Smooth muscle cell of the brain vasculature (primary cell): ENCODE measurements at regions not wholly inside any gene's neighbourhood (a gene's known extent, or its start where the extent isn't known, plus 50 kb on each side); places are given as distances from the start of the nearest gene placed in this dataset.

Source experiments
- DNase-seq: peaks from one replicate; pipeline ENCODE4 v3.0.0-alpha.2; 2012; ENCODE audit warnings: low read depth, low spot score

GRCh38 chr3:30550246-30550645 lies 56.2 kb upstream of the TGFBR2 start:
- DNase-seq, result no peak

DNA sequence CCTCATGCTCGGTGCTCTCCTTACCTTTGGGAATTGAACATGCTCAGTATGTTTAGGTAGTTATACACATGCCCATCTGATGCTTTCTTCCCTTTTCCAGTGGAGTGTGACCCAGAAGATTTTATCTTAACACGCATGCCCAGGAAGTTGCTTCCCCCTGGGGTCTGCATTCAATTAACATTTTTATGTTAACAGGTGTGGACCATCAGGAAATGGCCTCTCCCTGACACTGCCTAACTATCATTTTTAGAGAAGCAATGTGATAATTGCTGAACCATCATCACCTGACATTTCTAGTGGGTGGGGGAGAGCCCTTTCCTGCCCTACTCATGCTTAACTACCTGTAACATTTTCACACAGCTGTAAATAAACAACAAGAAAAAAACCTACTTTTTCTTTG lies 55.1 kb upstream of the TGFBR2 start:
- no peak for DNase-seq

GRCh38 chr3:30551927-30552326 lies 54.5 kb upstream of the TGFBR2 start:
- no peak for DNase-seq

- DNase-seq, result no peak
Measured at GRCh38 chr3:30553641-30554316, 52.6 kb upstream of the TGFBR2 start.

DNA sequence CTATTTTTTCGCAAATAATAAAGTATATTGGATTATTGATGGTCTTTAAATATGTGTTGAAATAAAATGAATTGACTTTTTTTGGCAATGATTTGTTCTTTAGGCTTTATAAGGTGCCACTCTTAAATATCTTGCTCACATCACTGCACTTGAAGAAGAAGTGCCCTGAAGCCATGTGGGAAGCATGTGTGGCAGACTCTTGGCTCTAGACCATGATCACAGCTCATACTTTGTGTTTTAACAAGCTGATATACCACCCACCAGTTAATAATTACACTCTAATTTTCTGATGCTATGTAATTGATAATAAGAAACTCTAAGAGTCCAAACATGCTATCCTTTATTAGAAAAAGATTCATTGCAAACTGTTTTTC lies 52.1 kb upstream of the TGFBR2 start:
- DNase-seq, result no peak

DNA sequence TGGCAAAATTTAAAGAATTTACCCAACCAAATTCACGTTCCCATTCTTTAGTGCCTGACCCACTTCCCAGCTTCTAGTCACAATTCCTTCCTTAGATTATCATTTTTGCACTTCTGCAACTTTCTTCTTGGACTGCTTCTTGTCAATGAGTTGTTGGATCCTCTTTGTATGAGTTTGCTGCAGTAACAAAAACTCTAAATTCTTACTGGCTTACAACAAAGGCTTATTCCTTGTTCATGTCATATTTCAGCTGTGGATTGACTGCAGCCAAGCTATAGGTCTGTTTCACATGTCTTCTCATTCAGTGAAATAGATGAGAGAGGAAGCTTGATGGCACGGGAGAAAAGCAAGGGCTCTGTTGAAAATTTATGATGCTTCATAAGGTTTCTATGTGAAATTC lies 50.4 kb upstream of the TGFBR2 start:
- no peak for DNase-seq
